ENCODE measurements at regions not wholly inside any gene's neighbourhood (a gene's known extent, or its start where the extent isn't known, plus 50 kb on each side); places are given as distances from the start of the nearest gene placed in this dataset.
"Not testable (repeated sequence)": the region's sequence is repeated elsewhere in the genome, so short reads cannot be mapped to it uniquely, and the experiment has no call there.

GRCh38 chr13:61880578-61881283 is 465.1 kb upstream of the PCDH20 start:
- peak; percentile 42 for TF ChIP-seq CTCF (conservative IDR thresholded peaks at IDR 0.05; ENCODE audit: low read depth)
- POLR2A ChIA-PET (ENCODE audit: low non-redundant PET): no interaction called here
- H3K27ac ChIP-seq: no peak overlapping the region
- no peak for DNase-seq (ENCODE audit: low spot score)
- CTCF ChIA-PET: interaction anchor here (0.7 kb wide), 1 partner anchor 97 kb away, joined by 3 read pairs; no protein-coding TSS in a partner anchor

DNA sequence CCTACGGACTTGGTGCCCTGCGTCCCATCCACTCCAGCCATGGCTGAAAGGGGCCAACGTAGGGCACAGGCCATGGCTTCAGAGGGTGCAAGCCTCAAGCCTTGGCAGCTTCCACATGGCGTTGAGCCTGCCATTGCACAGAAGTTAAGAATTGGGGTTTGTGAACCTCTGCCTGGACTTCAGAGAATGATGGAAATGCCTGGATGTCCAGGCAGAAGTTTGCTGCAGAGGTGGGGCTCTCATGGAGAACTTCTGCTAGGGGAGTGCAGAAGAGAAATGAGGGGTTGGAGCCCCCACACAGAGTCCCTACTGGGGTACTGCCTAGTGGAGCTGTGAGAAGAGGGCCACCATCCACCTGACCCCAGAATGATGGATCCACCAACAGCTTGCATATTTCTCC is 462.9 kb upstream of the PCDH20 start:
- DNase-seq (ENCODE audit: low spot score); POLR2A ChIA-PET (ENCODE audit: low non-redundant PET); CTCF ChIA-PET; H3K27ac ChIP-seq: not testable (repeated sequence)

GRCh38 chr13:61874970-61875579 is 459.4 kb upstream of the PCDH20 start:
- no peak for TF ChIP-seq CTCF (conservative IDR thresholded peaks at IDR 0.05; ENCODE audit: low read depth)
- POLR2A ChIA-PET (ENCODE audit: low non-redundant PET): no interaction called here
- CTCF ChIA-PET: no interaction called here
- H3K27ac ChIP-seq: no peak overlapping the region
- DNase-seq (ENCODE audit: low spot score): no peak

DNA sequence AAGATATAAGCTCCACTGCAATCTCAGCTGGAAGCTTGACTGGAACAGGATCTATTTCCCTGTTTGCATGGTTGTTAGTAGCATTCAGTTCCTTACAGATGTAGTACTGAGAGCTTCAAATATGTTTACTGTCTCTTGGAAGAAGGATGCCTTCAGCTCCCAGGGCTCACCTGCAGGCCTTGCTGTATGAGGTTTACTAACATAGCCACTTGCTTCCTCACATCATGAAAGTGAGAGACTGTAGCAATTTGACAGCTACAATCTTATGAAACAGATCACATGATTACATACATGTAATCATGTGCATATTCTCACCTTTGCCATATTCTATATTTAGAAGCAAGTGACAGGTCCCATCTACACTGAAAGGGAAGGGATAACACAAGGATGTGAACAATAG is 458.1 kb upstream of the PCDH20 start:
- H3K27ac ChIP-seq: no peak overlapping the region
- TF ChIP-seq CTCF (conservative IDR thresholded peaks at IDR 0.05; ENCODE audit: low read depth): no peak
- CTCF ChIA-PET: no interaction called here
- POLR2A ChIA-PET (ENCODE audit: low non-redundant PET): no interaction called here
- DNase-seq (ENCODE audit: low spot score): no peak

DNA sequence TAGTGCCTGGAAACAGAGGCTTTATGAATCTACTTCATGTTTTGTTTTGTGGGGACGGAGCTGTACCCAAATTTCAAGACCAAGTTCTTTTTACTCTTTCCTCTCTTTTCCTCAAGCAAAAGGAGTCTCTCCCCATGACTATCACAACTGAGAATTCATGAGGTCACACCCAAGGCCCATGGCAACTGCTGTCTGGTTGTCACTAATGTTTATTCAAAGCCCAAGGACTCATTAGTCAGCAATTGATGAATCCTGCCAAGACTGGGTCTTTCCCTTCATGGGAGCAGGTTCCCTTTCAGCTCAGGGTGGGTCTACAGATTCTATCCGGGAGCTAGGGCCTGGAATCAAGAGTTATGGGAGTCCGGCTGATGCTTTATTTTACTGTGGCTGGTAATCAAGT is 441.5 kb upstream of the PCDH20 start:
- POLR2A ChIA-PET (ENCODE audit: low non-redundant PET): no interaction called here
- H3K27ac ChIP-seq: no peak overlapping the region
- TF ChIP-seq CTCF (conservative IDR thresholded peaks at IDR 0.05; ENCODE audit: low read depth): no peak
- CTCF ChIA-PET: no interaction called here
- DNase-seq (ENCODE audit: low spot score): no peak

DNA sequence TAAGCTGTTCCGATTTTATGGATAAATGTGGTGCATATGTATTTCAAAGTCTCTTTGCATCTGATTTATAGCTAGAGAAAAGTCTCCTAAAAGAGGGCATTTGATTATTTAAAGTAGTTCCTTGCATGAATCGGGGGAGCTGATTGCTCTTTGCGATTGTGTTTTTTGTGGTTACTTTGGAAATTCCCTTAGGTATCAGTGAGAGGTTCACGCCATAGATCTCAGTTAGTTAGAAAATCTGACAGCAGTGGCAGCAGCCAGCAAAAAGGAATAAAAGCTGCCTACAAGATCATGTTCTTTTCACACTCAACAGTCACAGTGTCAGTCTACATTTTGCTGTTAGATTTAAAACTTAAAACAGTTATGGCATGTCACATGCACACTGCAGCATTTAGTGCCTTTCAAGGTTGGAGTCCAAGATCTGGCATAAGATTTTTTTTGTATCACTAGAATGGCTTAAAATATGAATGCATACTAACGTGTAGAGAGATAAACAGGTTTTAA is 436.5 kb upstream of the PCDH20 start:
- TF ChIP-seq CTCF (conservative IDR thresholded peaks at IDR 0.05; ENCODE audit: low read depth): no peak
- no peak for DNase-seq (ENCODE audit: low spot score)
- no peak overlapping the region for H3K27ac ChIP-seq
- POLR2A ChIA-PET (ENCODE audit: low non-redundant PET): no interaction called here
- CTCF ChIA-PET: no interaction called here

GRCh38 chr13:61850794-61851193 is 435.1 kb upstream of the PCDH20 start:
- DNase-seq (ENCODE audit: low spot score): no peak
- ChIA-PET POLR2A (ENCODE audit: low non-redundant PET) (no interaction called here), CTCF (no interaction called here)
- H3K27ac ChIP-seq: no peak overlapping the region
- TF ChIP-seq CTCF (conservative IDR thresholded peaks at IDR 0.05; ENCODE audit: low read depth): no peak
